Renal cortex interstitium (tissue), 11 donors: ENCODE measurements at regions not wholly inside any gene's neighbourhood (a gene's known extent, or its start where the extent isn't known, plus 50 kb on each side); places are given as distances from the start of the nearest gene placed in this dataset.
A peak's percentile ranks its signal among the peaks of the same experiment; 100 is the strongest.

ENCODE experiments used
- DNase-seq, 11 donors: peaks; one replicate each; pipeline ENCODE4 v3.0.0-alpha.2; 2013; ENCODE audit warnings: low read depth in 9 of 11, low spot score in 4 of 11; ENCODE audit errors: extremely low read depth in 1 of 11

- no peak for DNase-seq
Measured at GRCh38 chr5:117089001-117089400, 514.4 kb upstream of the SEMA6A start.

DNA sequence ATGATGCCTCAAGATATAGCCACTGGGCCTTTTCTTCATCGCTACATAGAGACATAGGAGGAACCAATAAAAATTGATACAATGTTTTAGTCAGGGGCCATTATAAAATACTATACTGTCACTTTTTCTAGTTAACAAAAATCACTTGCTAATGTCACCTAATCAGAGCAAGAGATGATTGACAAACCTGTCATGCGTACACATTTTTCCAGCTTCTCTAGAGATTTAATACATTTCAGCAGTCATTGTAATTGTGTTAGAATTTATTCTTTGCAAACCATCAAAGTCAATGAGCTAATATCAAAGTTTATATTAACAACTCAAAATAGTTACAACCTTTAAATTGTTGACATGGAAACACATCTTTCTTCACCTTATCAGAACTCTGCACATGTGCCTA lies 513.6 kb upstream of the SEMA6A start:
- no peak for DNase-seq

GRCh38 chr5:117084067-117084466 lies 509.4 kb upstream of the SEMA6A start:
- DNase-seq = no peak

GRCh38 chr5:117082977-117083376 lies 508.4 kb upstream of the SEMA6A start:
- DNase-seq = no peak

GRCh38 chr5:117077142-117077541 lies 502.5 kb upstream of the SEMA6A start:
- no peak for DNase-seq

- no peak for DNase-seq
Measured at GRCh38 chr5:117072439-117072838, 497.8 kb upstream of the SEMA6A start.

DNA sequence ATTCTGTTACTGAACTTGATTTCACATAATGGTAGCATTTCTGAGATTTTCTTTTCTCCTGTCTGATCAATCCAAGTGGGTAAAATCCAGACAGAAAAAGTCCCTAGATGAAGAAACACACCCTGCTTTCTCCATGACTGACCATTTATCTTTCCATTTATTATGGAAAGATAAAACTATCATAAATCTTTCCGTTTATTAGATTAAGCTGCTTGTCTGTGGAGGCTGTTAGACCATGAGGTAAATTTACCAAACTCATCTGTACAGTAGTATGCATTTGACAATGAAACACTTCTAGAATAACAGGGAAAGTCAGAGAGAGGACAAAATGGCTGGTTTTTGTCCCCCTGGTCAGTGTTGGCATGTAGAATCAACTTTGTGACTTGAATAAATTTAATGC lies 491.2 kb upstream of the SEMA6A start:
- no peak for DNase-seq

- DNase-seq = no peak
Measured at GRCh38 chr5:117065161-117065560, 490.5 kb upstream of the SEMA6A start.

DNA sequence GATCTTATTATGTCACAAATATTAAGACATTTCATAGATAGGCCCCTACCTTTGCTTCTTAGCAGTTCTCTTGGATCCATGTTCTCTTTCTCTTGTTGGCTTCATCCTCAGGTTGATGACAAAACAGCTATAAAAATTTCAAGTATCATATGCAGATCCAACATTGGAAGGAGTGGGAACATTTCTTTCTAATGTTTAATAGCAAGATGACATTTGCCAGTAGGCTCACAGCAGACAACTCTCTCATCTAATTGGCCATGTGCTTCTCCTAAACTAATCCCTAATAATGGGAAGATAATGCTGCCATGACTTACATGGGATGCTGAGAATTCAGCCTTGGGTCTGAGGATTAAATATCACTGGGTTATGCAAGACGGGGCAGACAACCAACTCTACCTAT lies 485.5 kb upstream of the SEMA6A start:
- DNase-seq = no peak

GRCh38 chr5:117058740-117059139 lies 484.1 kb upstream of the SEMA6A start:
- no peak for DNase-seq

DNA sequence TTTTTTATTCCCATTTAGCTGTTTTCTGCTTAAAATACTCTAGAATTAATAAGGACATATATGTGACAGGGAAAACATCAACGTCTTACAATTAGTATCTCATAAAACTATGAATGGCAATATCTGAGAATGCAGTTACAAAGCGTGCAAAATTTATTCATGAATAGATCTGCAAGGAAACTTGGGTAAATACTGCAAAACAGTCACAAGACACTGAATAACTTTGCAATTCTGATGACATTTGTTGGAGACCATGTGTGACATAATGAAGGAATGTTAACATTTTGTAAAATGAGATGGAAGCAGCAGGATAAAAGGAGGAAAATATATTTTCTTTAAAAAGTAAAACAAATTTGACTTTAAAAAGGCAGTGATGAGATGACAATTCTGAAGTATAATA lies 480.9 kb upstream of the SEMA6A start:
- DNase-seq = no peak

DNA sequence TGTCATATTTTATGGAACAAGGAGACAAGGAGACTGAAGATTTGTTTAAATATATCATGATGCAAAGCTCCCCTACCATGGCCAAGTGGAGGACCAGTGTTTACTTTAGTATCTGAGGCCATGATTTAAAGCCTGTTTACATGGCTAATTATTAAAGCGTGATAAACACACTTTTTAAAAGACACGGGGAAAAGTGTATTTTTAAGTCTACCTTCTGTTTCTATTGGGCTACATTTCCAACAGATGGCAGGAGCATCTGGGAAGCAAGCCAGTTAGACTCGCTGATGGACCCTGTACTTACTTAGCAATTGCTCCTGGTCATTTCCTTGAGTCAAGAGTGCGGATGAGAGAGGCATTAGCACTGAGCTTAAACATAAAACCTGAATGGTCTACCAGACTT lies 480.3 kb upstream of the SEMA6A start:
- DNase-seq = peak in 7 of 11 donors; percentile 21 to 52 (median 39)

DNA sequence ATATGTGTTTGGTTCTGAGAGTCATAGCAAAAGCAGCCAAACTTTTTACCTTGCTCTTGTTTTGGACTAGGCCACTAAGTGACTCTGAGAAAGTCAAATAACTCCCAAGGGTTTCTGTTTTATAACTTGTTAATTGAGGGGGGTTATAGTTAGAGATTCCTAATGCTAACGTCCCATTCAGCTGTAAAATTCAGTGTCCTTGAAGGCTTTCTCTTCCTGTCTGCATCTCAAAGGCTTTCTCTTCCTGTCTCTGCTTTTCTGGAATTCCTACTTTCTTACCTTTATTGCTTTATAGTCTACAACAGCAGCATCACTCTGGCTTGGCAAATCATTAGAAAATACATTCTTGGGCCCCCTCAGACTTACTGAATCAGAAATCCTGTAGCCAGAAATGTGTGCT lies 479.5 kb upstream of the SEMA6A start:
- DNase-seq = no peak

- DNase-seq = no peak
Measured at GRCh38 chr5:117041926-117042595, 467.4 kb upstream of the SEMA6A start.

DNA sequence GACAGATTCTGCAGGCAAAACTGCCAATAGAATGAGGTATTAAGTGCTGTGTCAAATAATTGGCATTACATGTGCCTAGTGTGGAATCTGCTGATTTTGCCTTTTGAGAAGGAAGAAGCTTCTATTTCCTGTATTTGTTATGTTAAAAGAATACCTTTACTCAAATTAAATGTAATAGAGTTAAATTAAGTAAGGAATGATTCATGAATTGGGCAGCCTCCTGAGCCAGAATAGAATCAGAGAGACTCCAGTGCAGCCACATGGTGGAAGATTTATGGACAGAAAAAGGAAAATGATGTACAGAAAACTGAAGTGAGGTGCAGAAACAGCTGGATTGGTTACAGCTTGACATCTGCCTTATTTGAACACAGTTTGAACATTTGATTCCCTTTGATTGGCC lies 464.4 kb upstream of the SEMA6A start:
- no peak for DNase-seq

DNA sequence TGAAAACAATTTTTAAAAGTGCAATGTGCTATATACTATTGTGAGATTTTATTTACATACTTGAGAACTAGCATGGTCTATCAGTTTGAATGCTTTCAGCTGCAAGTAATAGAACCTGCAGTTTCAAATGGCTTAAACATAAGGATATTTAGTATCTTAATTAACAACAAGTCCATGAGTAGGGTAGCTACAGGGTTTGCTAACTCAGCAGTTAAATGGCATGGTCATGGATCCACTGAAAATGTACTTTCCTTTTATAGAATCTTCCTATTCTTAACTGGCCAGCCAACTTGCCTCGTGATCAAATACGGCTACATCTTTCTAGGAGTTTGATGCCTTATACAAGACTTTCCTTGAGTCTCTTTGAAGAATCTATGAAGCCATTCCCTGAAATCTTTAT lies 452.8 kb upstream of the SEMA6A start:
- no peak for DNase-seq

- DNase-seq = no peak
Measured at GRCh38 chr5:117020999-117021398, 446.4 kb upstream of the SEMA6A start.

DNA sequence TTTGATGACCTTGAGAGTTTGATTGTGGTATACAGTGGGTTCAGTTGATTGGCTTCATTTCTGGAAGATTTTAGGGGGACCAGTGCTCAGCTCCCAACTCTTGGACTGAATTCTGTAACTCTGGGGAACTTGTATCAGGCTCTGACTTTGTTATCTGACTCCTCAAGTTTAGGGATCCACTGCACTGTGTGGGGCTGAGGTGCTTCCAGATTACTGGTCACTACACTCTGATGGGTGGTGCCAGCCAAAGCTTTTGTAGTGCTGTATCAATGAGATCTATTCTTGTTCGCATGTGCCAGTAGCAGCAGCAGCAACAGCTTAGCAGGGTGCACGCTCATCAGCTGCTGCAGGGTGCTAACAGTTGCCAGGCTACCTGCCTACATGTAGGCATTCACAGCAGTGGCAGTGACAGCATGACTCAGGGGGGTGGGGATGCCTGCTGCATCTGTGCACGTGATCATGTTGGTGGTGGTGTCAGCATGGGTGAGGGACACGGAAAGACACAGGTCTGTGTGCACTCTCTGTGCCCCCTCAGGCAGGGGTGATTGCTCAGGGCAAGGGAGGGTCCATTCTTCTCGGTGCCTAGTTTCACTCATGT lies 438.8 kb upstream of the SEMA6A start:
- no peak for DNase-seq

DNA sequence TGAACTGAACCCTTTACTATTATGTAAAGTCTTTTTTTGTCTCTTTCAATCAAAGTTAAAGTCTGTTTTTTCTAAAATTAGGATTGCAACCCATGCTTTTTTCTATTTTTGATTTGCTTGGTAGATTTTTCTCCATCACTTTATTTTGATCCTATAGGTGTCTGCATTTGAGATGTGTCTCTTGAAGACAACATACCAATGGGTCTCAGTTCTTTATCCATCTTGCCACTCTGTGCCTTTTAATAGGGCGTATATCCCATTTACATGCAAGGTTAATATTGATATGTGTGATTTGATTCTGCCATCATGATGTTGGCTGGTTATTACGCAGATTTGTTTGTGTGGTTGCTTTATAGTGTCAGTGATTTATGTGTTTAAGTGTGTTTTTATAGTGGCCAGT lies 436.0 kb upstream of the SEMA6A start:
- no peak for DNase-seq

GRCh38 chr5:116998024-116998423 lies 423.4 kb upstream of the SEMA6A start:
- DNase-seq = no peak

GRCh38 chr5:116992681-116993080 lies 418.1 kb upstream of the SEMA6A start:
- DNase-seq = no peak
